ENCODE measurements at regions not wholly inside any gene's neighbourhood (a gene's known extent, or its start where the extent isn't known, plus 50 kb on each side); places are given as distances from the start of the nearest gene placed in this dataset.
A peak's percentile ranks its signal among the peaks of the same experiment; 100 is the strongest.

GRCh38 chr3:178397836-178398235 lies 138.4 kb upstream of the KCNMB2 start:
- no peak for DNase-seq

GRCh38 chr3:178404961-178405360 lies 131.3 kb upstream of the KCNMB2 start:
- no peak for DNase-seq

GRCh38 chr3:178405531-178405930 lies 130.7 kb upstream of the KCNMB2 start:
- no peak for DNase-seq

GRCh38 chr3:178406206-178406605 lies 130.0 kb upstream of the KCNMB2 start:
- no peak for DNase-seq

- no peak for DNase-seq
Observed at GRCh38 chr3:178415384-178415783, 120.9 kb upstream of the KCNMB2 start.

GRCh38 chr3:178417736-178418135 lies 118.5 kb upstream of the KCNMB2 start:
- DNase-seq: no peak

GRCh38 chr3:178419071-178419470 lies 117.2 kb upstream of the KCNMB2 start:
- no peak for DNase-seq

- no peak for DNase-seq
Observed at GRCh38 chr3:178420033-178420432, 116.2 kb upstream of the KCNMB2 start.

GRCh38 chr3:178421069-178421468 lies 115.2 kb upstream of the KCNMB2 start:
- no peak for DNase-seq

- DNase-seq: no peak
Observed at GRCh38 chr3:178422406-178422805, 113.8 kb upstream of the KCNMB2 start.

- DNase-seq: no peak
Observed at GRCh38 chr3:178428037-178428436, 108.2 kb upstream of the KCNMB2 start.

- no peak for DNase-seq
Observed at GRCh38 chr3:178434206-178434805, 101.9 kb upstream of the KCNMB2 start.

- no peak for DNase-seq
Observed at GRCh38 chr3:178435575-178435974, 100.7 kb upstream of the KCNMB2 start.

- no peak for DNase-seq
Observed at GRCh38 chr3:178436773-178437172, 99.5 kb upstream of the KCNMB2 start.

GRCh38 chr3:178437236-178437635 lies 99.0 kb upstream of the KCNMB2 start:
- DNase-seq: no peak

- DNase-seq: no peak
Observed at GRCh38 chr3:178439504-178439903, 96.7 kb upstream of the KCNMB2 start.

- no peak for DNase-seq
Observed at GRCh38 chr3:178440043-178440442, 96.2 kb upstream of the KCNMB2 start.

- no peak for DNase-seq
Observed at GRCh38 chr3:178443634-178444033, 92.6 kb upstream of the KCNMB2 start.

GRCh38 chr3:178445139-178445538 lies 91.1 kb upstream of the KCNMB2 start:
- no peak for DNase-seq

GRCh38 chr3:178446059-178446458 lies 90.2 kb upstream of the KCNMB2 start:
- DNase-seq: no peak

GRCh38 chr3:178450476-178450875 lies 85.8 kb upstream of the KCNMB2 start:
- no peak for DNase-seq

GRCh38 chr3:178451799-178452198 lies 84.4 kb upstream of the KCNMB2 start:
- no peak for DNase-seq

- DNase-seq: peak in 7 of 56 donors; percentile 8 to 20 (median 11)
Observed at GRCh38 chr3:178454726-178455125, 81.5 kb upstream of the KCNMB2 start.

GRCh38 chr3:178455226-178455625 lies 81.0 kb upstream of the KCNMB2 start:
- DNase-seq: no peak
